HG03045 (cell line): ENCODE measurements at regions not wholly inside any gene's neighbourhood (a gene's known extent, or its start where the extent isn't known, plus 50 kb on each side); places are given as distances from the start of the nearest gene placed in this dataset.
"Not testable (repeated sequence)": the region's sequence is repeated elsewhere in the genome, so short reads cannot be mapped to it uniquely, and the experiment has no call there.

Experiments
- ATAC-seq: cut with Tn5 transposase; IDR thresholded peaks from one replicate; pipeline ENCODE4 v1.9.1; 2021; ENCODE audit warnings: mild to moderate bottlenecking, moderate library complexity; ENCODE audit not compliant: unreplicated experiment

DNA sequence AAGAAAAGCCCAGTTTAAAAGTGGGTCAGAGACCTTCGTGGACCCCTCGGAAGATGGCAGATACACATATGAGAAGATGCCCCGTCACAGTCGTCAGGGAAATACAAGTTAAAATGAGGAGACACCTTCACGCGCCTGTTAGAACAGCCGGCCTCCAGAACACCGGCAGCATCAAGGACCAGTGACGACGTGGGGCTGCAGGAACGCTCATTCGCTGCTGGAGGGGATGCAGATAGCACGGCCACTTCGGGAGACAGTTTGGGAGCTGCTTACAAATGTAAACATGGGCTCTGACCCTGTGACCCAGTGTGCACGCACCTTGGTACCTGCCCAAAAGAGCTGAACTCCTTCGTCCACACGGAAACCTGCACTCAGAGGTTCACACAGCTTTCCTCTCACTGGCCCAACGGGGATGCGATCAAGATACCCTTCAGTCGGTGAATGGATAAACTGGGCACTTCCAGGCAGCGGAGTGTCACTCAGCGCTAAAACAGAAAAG, 83.7 kb upstream of the CTDP1 start:
- no peak for ATAC-seq

DNA sequence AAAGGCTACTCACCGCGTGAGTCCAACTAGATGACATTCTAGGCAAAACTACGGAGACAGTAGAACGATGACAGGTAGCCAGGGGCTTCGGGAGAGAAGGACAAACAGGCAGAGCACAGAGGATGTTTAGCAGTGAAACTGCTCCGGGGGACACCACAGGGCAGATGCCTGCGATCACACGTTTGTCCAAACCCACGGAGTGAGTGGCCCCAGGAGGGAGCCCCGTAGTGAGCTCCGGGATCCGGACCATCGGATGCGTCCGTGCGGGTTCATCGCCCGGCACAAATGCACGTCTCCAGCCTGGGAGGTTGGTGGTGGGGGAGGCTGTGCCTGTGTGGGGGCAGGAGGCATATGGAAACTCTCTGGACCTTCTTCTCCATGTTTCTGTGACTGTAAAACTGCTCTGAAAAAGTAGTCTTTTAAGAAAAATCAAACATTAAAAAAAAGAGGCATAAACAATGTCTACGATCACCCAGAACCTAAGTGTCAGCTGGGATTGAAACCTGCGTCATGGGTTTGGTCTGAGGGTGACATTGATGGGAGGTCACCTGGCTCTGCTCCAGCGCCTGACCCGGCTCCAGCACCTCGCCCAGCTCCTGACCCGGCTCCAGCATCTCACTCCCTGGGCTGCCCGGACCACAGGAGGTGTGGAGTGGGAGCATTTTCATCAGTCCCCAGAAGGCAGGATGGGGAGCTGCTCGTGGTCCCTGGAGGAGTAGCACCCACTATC, 83.0 kb upstream of the CTDP1 start:
- ATAC-seq: no peak

DNA sequence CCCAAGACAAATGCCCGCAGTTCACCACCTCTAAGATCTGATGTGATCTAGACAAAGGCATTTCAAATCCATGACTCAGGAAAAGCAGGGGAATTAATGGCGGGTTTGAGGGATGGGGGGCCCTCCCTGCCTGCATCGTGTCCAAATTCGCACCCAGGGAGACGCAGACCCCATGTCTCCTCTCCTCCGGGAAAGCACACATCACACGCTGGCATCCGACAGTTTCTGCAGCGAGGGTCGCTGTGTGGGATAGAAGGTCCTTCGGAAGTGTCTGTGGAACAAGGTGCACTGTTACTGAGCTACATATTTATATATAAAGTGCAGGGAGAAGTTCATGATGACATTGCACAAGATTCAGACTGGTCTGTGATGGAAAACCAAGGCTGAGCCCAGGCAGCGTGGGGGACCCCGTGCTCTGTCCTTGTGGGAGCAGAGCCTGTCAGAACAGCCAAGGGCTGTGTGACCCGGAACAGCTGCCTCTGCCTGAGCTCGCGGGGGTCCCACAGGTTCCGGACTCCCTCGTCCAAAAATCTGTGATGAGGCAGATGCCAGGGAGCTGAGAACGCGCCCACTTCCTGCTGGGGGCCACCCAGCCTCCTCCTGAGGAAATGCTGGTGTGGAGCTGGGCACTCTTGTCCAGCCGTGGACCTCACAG, 82.3 kb upstream of the CTDP1 start:
- ATAC-seq: no peak

- no peak for ATAC-seq
These were observed 81.6 kb upstream of the CTDP1 start for GRCh38 chr18:79597831-79598632.

DNA sequence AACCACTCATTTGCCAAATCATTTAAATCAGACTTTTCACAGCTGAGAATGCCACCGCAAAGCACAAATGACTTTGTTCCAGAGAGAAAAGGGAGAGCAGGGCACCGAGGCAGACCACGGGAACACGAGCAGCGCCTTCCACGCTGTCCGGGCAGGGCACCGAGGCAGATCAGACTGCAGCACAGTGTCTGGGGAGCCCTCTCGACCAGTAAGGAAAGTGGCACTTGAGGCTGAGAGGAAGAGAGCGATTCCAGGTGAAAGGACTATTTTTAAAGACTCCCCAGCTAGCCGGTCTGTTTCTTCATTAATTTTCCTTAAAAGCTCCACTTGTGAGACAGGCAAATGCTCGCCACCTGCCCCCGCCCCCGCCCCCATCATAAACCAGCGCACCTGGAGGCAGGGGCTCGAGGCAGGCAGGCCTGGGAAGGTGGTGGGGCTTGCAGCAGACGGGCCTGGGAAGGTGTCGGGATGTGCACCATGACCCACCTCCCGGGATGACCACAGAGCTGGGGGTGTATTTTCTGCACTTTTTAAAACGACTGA, 80.9 kb upstream of the CTDP1 start:
- no peak for ATAC-seq

DNA sequence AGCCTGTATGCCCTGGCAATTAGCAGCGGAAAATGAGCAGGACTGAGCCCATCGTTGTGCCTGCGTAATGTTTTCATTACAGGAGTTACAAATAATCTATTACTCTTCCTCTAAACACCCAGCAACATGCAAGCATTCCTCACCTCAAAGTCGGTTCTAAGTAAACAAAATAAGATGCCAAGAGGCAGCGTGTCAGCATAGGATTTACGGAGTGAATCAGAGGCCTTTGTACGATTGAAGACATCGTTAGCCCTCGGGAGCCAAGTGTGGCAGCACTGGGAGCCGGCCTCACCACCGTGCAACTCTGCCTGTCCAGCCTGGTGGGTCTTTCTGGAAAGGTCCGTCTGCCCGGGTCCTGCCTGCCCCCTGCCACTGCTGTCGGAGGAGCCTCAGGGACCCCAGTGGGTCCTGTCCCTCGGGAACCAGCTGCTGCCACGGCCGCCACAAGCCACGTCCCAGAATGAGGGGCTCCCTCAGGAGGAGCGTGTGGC, 80.1 kb upstream of the CTDP1 start:
- no peak for ATAC-seq

DNA sequence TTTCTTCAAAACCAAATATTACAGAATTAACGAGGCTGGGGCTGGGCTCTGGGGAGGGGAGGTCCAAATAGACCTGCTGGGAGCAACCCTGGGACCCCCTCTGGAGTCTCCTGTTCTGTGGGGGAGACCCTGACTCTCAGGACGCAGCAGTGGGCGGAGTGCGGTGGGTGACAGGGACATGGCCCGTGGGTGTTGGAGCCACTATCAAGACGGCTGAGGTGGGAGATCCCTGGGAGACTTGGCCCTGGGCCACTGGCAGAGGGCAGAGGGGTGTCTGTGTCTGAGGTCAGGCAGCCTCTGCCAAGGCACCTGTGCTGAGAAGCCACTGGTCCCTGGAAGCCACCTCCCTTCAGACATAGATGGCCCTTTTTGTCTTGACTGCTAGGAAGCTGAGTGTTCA, 79.5 kb upstream of the CTDP1 start:
- no peak for ATAC-seq

- ATAC-seq: no peak
These were observed 79.0 kb upstream of the CTDP1 start for GRCh38 chr18:79600596-79600995.

DNA sequence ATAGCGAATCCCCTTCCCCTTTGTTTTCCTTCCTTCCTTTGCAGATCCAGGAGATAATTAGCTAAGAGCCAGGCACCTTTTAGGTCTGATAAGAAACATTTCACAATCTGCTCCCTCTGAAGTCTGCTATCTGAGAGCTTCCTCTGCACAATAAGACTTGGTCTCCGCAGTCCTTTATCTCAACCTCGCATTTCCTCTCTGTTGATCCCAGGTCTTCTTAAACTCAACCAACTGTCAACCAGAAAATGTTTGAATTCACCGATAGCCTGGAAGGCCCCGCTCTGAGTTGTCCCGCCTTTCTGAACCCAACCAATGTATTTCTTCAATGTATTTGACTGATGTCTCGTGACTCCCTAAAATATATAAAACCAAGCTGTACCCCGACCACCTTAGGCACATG, 78.4 kb upstream of the CTDP1 start:
- ATAC-seq: no peak

DNA sequence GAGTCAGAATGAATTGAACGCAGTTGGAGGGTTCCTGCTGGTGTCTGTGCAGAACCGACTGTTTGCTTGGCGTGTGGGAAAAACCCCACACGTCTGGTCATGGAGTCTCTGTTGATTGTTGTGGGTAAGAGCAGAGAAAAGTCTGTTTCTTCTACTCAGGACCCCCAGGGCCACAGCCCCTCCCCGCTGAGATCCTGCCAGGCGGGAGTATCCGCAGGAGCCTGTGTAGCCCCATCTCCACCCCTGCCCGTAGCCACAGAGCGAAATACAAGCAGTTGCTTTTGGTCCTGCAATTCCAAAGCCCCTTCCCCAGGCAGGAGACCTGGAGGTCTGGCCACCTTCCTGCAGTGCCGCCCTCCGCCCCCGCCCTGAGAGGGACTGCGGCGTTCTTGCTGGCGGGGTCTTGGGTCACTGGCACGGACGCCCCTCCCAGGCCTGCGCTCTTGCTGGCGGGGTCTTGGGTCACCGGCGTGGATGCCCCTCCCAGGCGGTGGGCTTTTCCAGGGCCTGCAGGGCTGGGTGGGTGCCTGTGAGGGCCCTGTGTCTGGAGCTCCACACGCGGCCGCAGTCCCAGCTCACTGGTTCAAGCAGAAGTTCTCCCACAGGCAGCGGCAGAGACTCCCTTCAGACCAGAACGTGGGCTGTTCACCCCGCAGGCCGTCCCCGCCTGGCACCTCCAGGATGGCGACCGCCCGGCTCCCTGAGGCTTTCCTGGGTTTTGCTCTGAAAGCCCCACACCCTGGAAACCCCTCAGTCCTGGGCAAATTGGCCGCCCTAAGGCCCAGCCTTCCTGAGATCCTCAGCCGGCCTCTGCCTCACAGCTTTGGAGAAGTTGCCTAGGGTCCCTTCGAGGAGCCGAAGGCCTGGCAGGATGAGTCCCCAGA, 76.0 kb upstream of the CTDP1 start:
- ATAC-seq: no peak

- ATAC-seq: no peak
These were observed 75.2 kb upstream of the CTDP1 start for GRCh38 chr18:79604205-79604912.

DNA sequence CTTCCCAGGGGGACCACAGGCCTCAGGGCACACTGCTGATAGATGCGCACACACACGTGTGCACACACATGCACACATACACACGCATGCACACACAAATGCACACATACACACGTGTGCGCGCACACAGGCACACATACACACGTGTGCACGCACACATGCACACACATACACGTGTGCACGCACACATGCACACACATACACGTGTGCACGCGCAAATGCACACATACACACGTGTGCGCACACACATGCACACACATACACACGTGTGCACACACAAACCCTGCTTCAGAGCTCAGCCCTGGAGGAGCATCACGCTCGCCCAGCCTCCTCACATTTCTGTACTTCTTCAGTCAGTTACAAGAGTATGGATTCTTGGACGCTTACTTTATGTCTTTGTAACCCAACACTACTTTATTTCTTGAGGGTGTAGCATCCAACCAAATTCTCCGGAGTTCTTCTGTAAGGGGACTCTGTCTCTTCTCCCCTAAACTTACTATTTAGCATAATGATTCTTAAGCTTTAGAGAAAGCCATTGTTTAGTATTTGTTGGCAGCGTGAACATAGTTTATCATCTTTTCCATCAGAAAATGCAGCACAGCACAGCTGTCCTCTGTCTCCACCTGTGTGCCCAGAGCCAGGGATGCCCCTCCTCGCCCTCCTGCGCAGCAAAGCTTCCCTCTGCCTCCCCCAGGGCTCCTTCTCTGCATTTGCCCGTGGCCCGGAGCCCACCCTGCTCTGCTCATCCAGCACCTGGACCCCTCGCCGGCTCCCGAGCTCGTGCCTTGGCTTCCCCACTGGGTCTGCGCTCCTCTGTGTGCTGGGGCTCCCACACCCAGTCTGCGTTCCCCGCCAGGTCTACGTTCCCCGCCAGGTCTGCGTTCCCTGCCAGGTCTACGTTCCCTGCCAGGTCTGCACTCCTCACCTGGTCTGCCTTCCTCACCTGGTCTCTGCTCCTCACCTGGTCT, 74.4 kb upstream of the CTDP1 start:
- no peak for ATAC-seq

DNA sequence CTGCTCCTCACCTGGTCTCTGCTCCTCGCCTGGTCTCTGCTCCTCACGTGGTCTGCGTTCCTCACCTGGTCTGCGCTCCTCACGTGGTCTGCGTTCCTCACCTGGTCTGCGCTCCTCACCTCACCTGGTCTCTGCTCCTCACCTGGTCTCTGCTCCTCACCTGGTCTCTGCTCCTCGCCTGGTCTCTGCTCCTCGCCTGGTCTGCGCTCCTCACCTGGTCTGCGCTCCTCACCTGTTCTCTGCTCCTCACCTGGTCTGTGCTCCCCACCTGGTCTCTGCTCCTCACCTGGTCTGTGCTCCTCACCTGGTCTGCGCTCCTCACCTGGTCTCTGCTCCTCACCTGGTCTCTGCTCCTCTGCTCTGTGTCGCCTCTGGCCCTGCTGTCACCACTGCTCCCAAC, 73.5 kb upstream of the CTDP1 start:
- ATAC-seq: not testable (repeated sequence)

DNA sequence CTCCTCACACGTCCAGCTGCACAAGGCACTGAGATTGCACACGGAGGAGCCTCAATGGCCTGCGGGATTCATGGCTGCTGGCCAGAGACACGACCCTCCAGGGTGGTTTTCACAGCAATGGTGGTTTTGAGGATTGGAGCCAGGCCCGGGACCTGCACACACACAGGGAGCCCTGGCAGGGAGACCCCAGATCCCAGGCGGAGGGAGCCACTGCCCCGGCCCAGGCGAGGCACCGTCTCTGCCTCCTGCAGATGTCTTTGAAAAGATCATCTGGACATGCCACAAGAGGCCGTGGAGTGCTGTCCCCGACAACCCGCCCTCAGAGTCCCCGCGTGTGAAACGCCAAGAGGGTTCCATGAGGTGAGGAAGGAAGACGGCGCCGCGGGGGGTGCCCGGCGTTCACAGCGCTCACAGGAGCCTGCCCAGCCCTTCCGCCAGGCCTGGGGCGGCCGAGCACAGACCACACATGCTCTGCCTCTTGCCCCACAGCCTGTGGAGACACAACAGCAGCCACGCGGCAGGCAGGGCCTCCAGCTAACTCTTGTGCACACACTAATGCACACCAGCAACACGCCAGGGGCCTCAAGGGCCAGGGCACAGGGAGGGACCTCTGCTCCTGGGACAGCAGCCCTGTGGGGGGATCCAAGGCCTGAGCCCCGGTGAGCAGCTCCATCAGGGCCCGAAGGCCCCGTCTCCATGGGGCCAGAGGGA, 72.8 kb upstream of the CTDP1 start:
- no peak for ATAC-seq

- ATAC-seq: no peak
These were observed 72.1 kb upstream of the CTDP1 start for GRCh38 chr18:79607361-79607952.

DNA sequence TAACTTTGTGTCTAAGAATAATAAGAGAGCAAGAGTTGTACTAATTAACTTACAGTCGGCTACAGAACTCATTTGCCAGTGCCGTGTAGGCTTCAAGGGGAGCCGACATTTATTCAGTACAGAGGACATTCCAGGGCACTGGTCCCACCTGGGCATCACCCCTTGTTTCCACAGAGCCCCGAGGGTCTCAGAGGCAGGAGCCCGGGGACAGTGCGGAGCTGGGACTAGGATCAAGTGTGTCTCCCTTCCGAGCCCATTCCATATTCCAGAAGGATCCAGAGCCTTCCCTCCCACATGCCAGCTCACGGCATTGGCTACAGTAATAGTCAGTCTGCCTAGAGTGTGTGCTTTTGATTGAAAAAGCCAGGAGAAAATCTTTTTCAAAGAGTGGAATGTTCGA, 71.5 kb upstream of the CTDP1 start:
- no peak for ATAC-seq

GRCh38 chr18:79608535-79608934, 71.1 kb upstream of the CTDP1 start:
- no peak for ATAC-seq
